GM12878 (cell line): ENCODE measurements at regions not wholly inside any gene's neighbourhood (a gene's known extent, or its start where the extent isn't known, plus 50 kb on each side); places are given as distances from the start of the nearest gene placed in this dataset.
"Not testable (repeated sequence)": the region's sequence is repeated elsewhere in the genome, so short reads cannot be mapped to it uniquely, and the experiment has no call there.

Experiments used
- ATAC-seq: fragments of 200-7000 bp; cut with Tn5 transposase; 3 replicates; pipeline ENCODE4 v1.9.1; 2020; ENCODE audit warnings: mild to moderate bottlenecking, moderate library complexity
- BruUV-seq: library from RNA; stranded (reverse); fragments of 400-500 nt; replicated peaks from 2 replicates; lab custom pipeline; 2021; lab: Mats Ljungman, UMichigan
- CTCF ChIA-PET: fragments of 300-600 bp; sonication (Branson Sonifier 250); formaldehyde crosslinking; extraction: SDS; loops from one replicate; lab custom pipeline; 2021; ENCODE audit warnings: inconsistent platforms; lab: Yijun Ruan, JAX
- POLR2A ChIA-PET: fragments of 350-600 bp; formaldehyde crosslinking; extraction: SDS; loops from one replicate; lab custom pipeline; 2021; ENCODE audit warnings: inconsistent platforms; lab: Charles Lee
- RAD21 ChIA-PET: fragments of 300-600 bp; sonication (Branson Sonifier 250); formaldehyde crosslinking; loops from one replicate; lab custom pipeline; 2023; ENCODE audit warnings: antibody characterized with exemption; ENCODE audit not compliant: unreplicated experiment; lab: Charles Lee
- SMC1A ChIA-PET: fragments of 300-600 bp; sonication (Branson Sonifier 250); formaldehyde crosslinking; loops from one replicate; lab custom pipeline; 2023; ENCODE audit not compliant: unreplicated experiment, uncharacterized antibody; lab: Charles Lee
- DNase-seq: peaks from one replicate; pipeline ENCODE4 v3.0.0-alpha.2; 2011; ENCODE audit warnings: low read depth, low spot score
- FAIRE-seq: peaks from 3 replicates; lab custom pipeline; 2011; peaks lifted over from hg19 to GRCh38; lab: Jason Lieb, UNC
- H2AFZ ChIP-seq: 2 replicates; pipeline ENCODE4 v1.6.0; 2011; ENCODE audit warnings: low read depth, low read length, control low read depth; ENCODE audit not compliant: control insufficient read depth
- H3K27ac ChIP-seq: 2 replicates; pipeline ENCODE4 v1.5.1; 2011; ENCODE audit warnings: control low read depth; ENCODE audit not compliant: control insufficient read depth, insufficient read depth
- H3K27me3 ChIP-seq, 2 experiments: replicated peaks in 1 of 2; 2 replicates each; pipeline versions ENCODE4 v1.6.0 to v1.6.1; 2011; ENCODE audit warnings: low read length in 1 of 2; ENCODE audit not compliant: control insufficient read depth in 2 of 2, insufficient read depth in 2 of 2
- H3K36me3 ChIP-seq, 2 experiments: 2 replicates each; pipeline ENCODE4 v1.5.1; 2011; ENCODE audit warnings: low read length in 1 of 2; ENCODE audit not compliant: control insufficient read depth in 2 of 2, insufficient read depth in 2 of 2
- H3K4me1 ChIP-seq: 2 replicates; pipeline ENCODE4 v1.6.1; 2011; ENCODE audit warnings: mild to moderate bottlenecking, low read length, moderate library complexity, mixed read lengths; ENCODE audit not compliant: control insufficient read depth, insufficient read depth
- H3K4me2 ChIP-seq: 2 replicates; pipeline ENCODE4 v1.6.0; 2011; ENCODE audit warnings: control low read depth; ENCODE audit not compliant: control insufficient read depth, insufficient read depth
- H3K4me3 ChIP-seq: fragments of 200-600 bp; sonication (generic); 2 replicates; pipeline ENCODE4 v1.5.1; 2016
- H3K79me2 ChIP-seq: 2 replicates; pipeline ENCODE4 v1.6.0; 2011; ENCODE audit warnings: low read length; ENCODE audit not compliant: control insufficient read depth, insufficient read depth
- H3K9ac ChIP-seq: 2 replicates; pipeline ENCODE4 v1.8.0; 2011; ENCODE audit warnings: low read length, control low read depth, mixed read lengths; ENCODE audit not compliant: control insufficient read depth, insufficient read depth
- H3K9me3 ChIP-seq: replicated peaks from 3 replicates; pipeline ENCODE4 v1.5.1; 2011; ENCODE audit warnings: mild to moderate bottlenecking, low read length; ENCODE audit not compliant: control insufficient read depth, insufficient read depth
- H4K20me1 ChIP-seq: 2 replicates; pipeline ENCODE4 v1.6.0; 2011; ENCODE audit not compliant: control insufficient read depth, insufficient read depth
- CEBPB ChIP-seq, 2 experiments: fragments of 150-350 bp in 1 of 2; IDR thresholded peaks; 2 replicates each; pipeline ENCODE4 v1.6.1; 2012 to 2014; ENCODE audit warnings: low read depth in 2 of 2, low read length in 2 of 2, borderline replicate concordance in 1 of 2, inconsistent platforms in 1 of 2
- CREM ChIP-seq: IDR thresholded peaks from 2 replicates; pipeline ENCODE4 v1.6.1; 2014; ENCODE audit warnings: antibody characterized with exemption, low read depth
- MTA2 ChIP-seq: fragments of 450-650 bp; IDR thresholded peaks from 2 replicates; pipeline ENCODE4 v1.6.1; 2016; ENCODE audit warnings: low read depth, mild to moderate bottlenecking, moderate library complexity
- PAX5 ChIP-seq: IDR thresholded peaks from 2 replicates; pipeline ENCODE4 v1.6.1; 2011; ENCODE audit warnings: low read depth, low read length, borderline replicate concordance
- RB1 ChIP-seq: fragments of 450-650 bp; formaldehyde crosslinking; IDR thresholded peaks from 2 replicates; pipeline ENCODE4 v1.6.1; 2017; ENCODE audit warnings: mild to moderate bottlenecking, borderline replicate concordance
- SMC3 ChIP-seq: IDR thresholded peaks from 2 replicates; pipeline ENCODE4 v1.6.1; 2011; ENCODE audit warnings: low read length, improper control_type of control experiment, borderline replicate concordance
- ZNF207 ChIP-seq: fragments of 450-650 bp; IDR thresholded peaks from 2 replicates; pipeline ENCODE4 v1.6.1; 2014; ENCODE audit warnings: antibody characterized with exemption, mild to moderate bottlenecking, borderline replicate concordance
- WGBS: methylation state at CpG from one replicate; pipeline ENCODE4 v1.1.6; 2016; ENCODE audit warnings: low lambda C conversion rate; ENCODE audit not compliant: insufficient replicate concordance, insufficient coverage; ENCODE audit errors: missing lambda C conversion rate; 5-methylcytosine and 5-hydroxymethylcytosine counted together
- in situ Hi-C: fragments of 300-500 bp; cut with MboI; formaldehyde crosslinking; loops from 9 replicates; pipeline ENCODE4 v1.14.3; 2018; ENCODE audit warnings: mixed read lengths
- intact Hi-C: fragments of 100-400 bp; cut with micrococcal nuclease; formaldehyde crosslinking; loops from one replicate; pipeline ENCODE4 v1.14.2; 2022; ENCODE audit not compliant: unreplicated experiment
- TF ChIP-seq, protein P1 (sequence below): fragments of 450-650 bp; IDR thresholded peaks from 2 replicates; pipeline ENCODE4 v1.6.1; 2017; ENCODE audit warnings: mild to moderate bottlenecking, moderate library complexity
- TF ChIP-seq, protein P2 (sequence below): fragments of 450-650 bp; IDR thresholded peaks from 2 replicates; pipeline ENCODE4 v1.6.1; 2017; ENCODE audit warnings: low read depth, mild to moderate bottlenecking, moderate library complexity
- TF ChIP-seq, protein P3 (sequence below): IDR thresholded peaks from 2 replicates; pipeline ENCODE4 v1.6.1; 2011; ENCODE audit warnings: low read depth, mild to moderate bottlenecking, low read length, moderate library complexity, borderline replicate concordance; ENCODE audit errors: extremely low read depth

DNA sequence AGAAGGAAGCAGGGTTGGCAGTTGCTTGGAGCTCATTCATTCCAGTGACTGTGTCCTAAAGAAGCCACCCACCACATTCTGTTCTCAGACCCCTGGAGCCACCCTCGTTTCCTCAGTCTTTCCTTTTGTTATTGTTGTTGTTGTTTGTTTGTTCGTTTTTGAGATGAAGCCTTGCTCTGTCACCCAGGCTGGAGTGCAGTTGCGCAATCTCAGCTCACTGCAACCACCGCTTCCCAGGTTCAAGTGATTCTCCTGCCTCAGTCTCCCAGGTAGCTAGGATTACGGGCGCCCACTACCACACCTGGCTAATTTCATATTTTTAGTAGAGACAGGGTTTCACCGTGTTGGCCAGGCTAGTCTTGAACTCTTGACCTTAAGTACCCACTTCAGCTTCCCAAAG lies 72.7 kb upstream of the ESRRB start:
- ChIA-PET POLR2A (interaction anchor here (1.0 kb wide), 1 partner anchor 9 kb away, joined by 3 read pairs; no protein-coding TSS in a partner anchor), CTCF (interaction anchor here (1.0 kb wide), 1 partner anchor 13 kb away, joined by 4 read pairs; no protein-coding TSS in a partner anchor)
- H3K4me3 ChIP-seq, ATAC-seq, H4K20me1 ChIP-seq, RAD21 ChIA-PET, H3K4me2 ChIP-seq, H3K27me3 ChIP-seq, H3K4me1 ChIP-seq, H2AFZ ChIP-seq, SMC1A ChIA-PET, H3K9ac ChIP-seq, H3K36me3 ChIP-seq, H3K79me2 ChIP-seq, DNase-seq, H3K9me3 ChIP-seq, intact Hi-C loops, BruUV-seq, FAIRE-seq, H3K27ac ChIP-seq, in situ Hi-C loops: not testable (repeated sequence)
- WGBS = 45% methylated on average over 7 of the region's 7 CpGs
- peak in 1 of 2 experiments; percentile 24; a peak in 1 of 4 replicates for TF ChIP-seq CEBPB (IDR thresholded peaks at IDR 0.05; ENCODE audit: borderline replicate concordance in 1 of 2, low read depth in 2 of 2, low read length in 2 of 2)

DNA sequence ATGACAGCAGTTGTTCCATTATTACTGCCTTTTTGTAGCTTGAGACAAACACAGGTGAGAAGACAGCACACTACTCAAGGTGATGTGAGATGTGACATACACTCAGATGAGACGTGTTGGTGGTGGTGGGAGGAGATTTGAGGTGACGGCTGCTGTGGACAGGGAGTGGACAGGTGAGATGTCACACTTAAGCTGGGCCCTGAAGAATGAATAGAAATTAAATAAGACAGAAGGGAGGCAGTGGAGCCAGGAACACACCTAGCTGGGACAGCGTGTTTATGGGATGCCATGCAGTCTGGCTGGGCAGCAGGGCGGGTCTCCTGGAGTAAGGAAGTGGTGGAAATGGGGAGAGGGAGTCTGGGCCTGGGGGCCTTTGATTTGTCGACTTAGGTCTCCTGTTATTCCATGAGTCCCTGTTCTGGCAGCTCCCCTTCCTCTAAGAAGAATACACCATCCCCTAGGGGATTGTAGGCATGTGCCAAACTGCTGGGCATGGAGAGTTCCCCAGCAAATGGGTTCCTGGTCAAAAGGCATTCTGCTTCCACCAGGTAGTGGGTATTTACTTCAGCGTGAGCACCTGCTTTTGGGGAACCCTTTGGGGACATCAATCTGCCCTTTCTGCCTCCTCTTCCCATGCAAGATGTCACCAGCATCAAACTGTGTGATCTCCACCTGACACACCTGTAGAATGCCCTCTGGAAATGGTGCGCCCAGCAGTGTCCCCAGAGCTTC lies 71.2 kb upstream of the ESRRB start:
- Histone ChIP-seq H3K36me3 (no peaks in the 10 kb centered on the region), H3K27ac (no peak overlapping the region), H3K27me3 (no peaks in the 10 kb centered on the region), H3K4me3 (no peak overlapping the region), H3K79me2 (no peaks in the 10 kb centered on the region), H3K4me1 (no peaks in the 10 kb centered on the region), H2AFZ (no peak overlapping the region), H3K4me2 (no peak overlapping the region), H3K9ac (no peak overlapping the region), H4K20me1 (no peaks in the 10 kb centered on the region), H3K9me3 (no peaks in the 10 kb centered on the region)
- POLR2A ChIA-PET = no interaction called here
- CTCF ChIA-PET = no interaction called here
- DNase-seq (no peak), ATAC-seq (no peak), FAIRE-seq (no peak)
- SMC1A ChIA-PET = interaction anchor here (1.3 kb wide), 1 partner anchor 10 kb away, joined by 4 read pairs; no protein-coding TSS in a partner anchor
- intact Hi-C loops (no loop called here), in situ Hi-C loops (no loop called here)
- BruUV-seq = no TSS peak
- 12% methylated on average over 7 of the region's 7 CpGs for WGBS
- RAD21 ChIA-PET = no interaction called here
- no peak for TF ChIP-seq ZNF207
- no peak for TF ChIP-seq PAX5
- TF ChIP-seq, protein P1, sequence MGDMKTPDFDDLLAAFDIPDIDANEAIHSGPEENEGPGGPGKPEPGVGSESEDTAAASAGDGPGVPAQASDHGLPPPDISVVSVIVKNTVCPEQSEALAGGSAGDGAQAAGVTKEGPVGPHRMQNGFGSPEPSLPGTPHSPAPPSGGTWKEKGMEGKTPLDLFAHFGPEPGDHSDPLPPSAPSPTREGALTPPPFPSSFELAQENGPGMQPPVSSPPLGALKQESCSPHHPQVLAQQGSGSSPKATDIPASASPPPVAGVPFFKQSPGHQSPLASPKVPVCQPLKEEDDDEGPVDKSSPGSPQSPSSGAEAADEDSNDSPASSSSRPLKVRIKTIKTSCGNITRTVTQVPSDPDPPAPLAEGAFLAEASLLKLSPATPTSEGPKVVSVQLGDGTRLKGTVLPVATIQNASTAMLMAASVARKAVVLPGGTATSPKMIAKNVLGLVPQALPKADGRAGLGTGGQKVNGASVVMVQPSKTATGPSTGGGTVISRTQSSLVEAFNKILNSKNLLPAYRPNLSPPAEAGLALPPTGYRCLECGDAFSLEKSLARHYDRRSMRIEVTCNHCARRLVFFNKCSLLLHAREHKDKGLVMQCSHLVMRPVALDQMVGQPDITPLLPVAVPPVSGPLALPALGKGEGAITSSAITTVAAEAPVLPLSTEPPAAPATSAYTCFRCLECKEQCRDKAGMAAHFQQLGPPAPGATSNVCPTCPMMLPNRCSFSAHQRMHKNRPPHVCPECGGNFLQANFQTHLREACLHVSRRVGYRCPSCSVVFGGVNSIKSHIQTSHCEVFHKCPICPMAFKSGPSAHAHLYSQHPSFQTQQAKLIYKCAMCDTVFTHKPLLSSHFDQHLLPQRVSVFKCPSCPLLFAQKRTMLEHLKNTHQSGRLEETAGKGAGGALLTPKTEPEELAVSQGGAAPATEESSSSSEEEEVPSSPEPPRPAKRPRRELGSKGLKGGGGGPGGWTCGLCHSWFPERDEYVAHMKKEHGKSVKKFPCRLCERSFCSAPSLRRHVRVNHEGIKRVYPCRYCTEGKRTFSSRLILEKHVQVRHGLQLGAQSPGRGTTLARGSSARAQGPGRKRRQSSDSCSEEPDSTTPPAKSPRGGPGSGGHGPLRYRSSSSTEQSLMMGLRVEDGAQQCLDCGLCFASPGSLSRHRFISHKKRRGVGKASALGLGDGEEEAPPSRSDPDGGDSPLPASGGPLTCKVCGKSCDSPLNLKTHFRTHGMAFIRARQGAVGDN = no peak
- TF ChIP-seq MTA2 = no peak
- TF ChIP-seq, protein P2, sequence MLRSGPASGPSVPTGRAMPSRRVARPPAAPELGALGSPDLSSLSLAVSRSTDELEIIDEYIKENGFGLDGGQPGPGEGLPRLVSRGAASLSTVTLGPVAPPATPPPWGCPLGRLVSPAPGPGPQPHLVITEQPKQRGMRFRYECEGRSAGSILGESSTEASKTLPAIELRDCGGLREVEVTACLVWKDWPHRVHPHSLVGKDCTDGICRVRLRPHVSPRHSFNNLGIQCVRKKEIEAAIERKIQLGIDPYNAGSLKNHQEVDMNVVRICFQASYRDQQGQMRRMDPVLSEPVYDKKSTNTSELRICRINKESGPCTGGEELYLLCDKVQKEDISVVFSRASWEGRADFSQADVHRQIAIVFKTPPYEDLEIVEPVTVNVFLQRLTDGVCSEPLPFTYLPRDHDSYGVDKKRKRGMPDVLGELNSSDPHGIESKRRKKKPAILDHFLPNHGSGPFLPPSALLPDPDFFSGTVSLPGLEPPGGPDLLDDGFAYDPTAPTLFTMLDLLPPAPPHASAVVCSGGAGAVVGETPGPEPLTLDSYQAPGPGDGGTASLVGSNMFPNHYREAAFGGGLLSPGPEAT = no peak
- no peak for TF ChIP-seq RB1
- TF ChIP-seq, protein P3, sequence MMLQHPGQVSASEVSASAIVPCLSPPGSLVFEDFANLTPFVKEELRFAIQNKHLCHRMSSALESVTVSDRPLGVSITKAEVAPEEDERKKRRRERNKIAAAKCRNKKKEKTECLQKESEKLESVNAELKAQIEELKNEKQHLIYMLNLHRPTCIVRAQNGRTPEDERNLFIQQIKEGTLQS = no peak
- no peak for TF ChIP-seq SMC3
- no peak for TF ChIP-seq CREM
